ENCODE measurements at regions not wholly inside any gene's neighbourhood (a gene's known extent, or its start where the extent isn't known, plus 50 kb on each side); places are given as distances from the start of the nearest gene placed in this dataset.

DNA sequence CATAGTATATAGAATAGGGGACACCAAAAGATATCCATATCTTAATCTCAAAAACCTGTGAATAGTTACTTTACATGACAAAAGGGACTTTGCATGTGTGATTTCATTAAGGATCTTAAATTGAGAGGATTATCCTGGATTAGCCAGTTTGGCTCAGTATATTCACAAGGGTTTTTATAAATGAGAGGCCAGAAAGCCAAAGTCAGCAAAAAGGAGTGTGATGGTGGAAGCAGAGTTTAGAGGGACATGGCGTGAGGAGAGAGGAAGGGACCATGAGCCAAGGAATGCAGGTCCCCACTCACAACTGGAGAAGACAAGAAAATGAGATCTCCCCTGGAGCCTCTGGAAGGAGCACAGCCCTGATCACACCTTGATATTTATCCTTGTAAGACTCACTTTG lies 648.5 kb upstream of the LCORL start:
- no peaks in the 10 kb centered on the region for H3K27me3 ChIP-seq (replicated peaks; ENCODE audit: insufficient read depth, low read depth, low read length, poor library complexity)
- no peak for DNase-seq (ENCODE audit: low spot score)

DNA sequence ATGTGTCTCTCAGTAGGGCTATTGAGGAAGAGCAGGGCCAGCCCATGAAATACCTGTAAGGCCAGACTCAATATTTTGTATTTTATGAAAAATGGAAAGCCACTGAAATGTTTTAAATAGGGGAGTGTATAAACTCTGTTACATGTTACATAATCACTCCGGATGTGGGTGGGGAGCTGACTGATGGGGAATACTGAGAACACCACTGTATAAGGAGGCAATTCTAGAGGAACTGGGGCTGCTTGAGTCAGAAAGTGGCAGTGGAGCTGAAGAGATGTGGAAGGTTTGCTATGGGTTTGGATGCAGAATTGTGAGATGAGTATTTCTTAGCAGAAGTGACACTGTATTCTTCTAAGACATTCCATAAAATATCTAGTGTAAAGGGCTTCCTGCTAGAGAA lies 647.8 kb upstream of the LCORL start:
- Histone ChIP-seq H3K27ac (ENCODE audit: low read depth, low read length, poor library complexity, severe bottlenecking) (no peak overlapping the region), H3K4me3 (ENCODE audit: low read depth, low read length, poor library complexity, severe bottlenecking) (no peak overlapping the region), H3K4me1 (ENCODE audit: insufficient read depth, low read length, poor library complexity, severe bottlenecking) (no peaks in the 10 kb centered on the region), H3K9me3 (ENCODE audit: low read depth, low read length, poor library complexity, severe bottlenecking) (no peaks in the 10 kb centered on the region), H3K27me3 (replicated peaks; ENCODE audit: insufficient read depth, low read depth, low read length, poor library complexity) (no peaks in the 10 kb centered on the region), H3K36me3 (ENCODE audit: insufficient read depth, low read length, poor library complexity, severe bottlenecking) (no peaks in the 10 kb centered on the region)
- CTCF ChIA-PET = no interaction called here
- no peak for DNase-seq (ENCODE audit: low spot score)
- TF ChIP-seq EZH2 (IDR thresholded peaks at IDR 0.05; ENCODE audit: borderline replicate concordance, low read depth, low read length, poor library complexity, severe bottlenecking) = no peak
- TF ChIP-seq, protein P1, sequence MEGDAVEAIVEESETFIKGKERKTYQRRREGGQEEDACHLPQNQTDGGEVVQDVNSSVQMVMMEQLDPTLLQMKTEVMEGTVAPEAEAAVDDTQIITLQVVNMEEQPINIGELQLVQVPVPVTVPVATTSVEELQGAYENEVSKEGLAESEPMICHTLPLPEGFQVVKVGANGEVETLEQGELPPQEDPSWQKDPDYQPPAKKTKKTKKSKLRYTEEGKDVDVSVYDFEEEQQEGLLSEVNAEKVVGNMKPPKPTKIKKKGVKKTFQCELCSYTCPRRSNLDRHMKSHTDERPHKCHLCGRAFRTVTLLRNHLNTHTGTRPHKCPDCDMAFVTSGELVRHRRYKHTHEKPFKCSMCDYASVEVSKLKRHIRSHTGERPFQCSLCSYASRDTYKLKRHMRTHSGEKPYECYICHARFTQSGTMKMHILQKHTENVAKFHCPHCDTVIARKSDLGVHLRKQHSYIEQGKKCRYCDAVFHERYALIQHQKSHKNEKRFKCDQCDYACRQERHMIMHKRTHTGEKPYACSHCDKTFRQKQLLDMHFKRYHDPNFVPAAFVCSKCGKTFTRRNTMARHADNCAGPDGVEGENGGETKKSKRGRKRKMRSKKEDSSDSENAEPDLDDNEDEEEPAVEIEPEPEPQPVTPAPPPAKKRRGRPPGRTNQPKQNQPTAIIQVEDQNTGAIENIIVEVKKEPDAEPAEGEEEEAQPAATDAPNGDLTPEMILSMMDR (conservative IDR thresholded peaks at IDR 0.05; ENCODE audit: low read depth, low read length) = no peak
- POLR2A ChIA-PET (ENCODE audit: low non-redundant PET) = no interaction called here
- no TSS peak for BruUV-seq (replicated peaks)
- intact Hi-C loops (cut with micrococcal nuclease; ENCODE audit: unreplicated experiment) = no loop called here

More for the DNA sequence above, 648.5 kb upstream of the LCORL start:
- no peak for TF ChIP-seq EZH2 (IDR thresholded peaks at IDR 0.05; ENCODE audit: borderline replicate concordance, low read depth, low read length, poor library complexity, severe bottlenecking)
- TF ChIP-seq, protein P1 (conservative IDR thresholded peaks at IDR 0.05; ENCODE audit: low read depth, low read length) = no peak
- no peaks in the 10 kb centered on the region for H3K36me3 ChIP-seq (ENCODE audit: insufficient read depth, low read length, poor library complexity, severe bottlenecking)
- H3K27ac ChIP-seq (ENCODE audit: low read depth, low read length, poor library complexity, severe bottlenecking) = no peak overlapping the region
- no peaks in the 10 kb centered on the region for H3K4me1 ChIP-seq (ENCODE audit: insufficient read depth, low read length, poor library complexity, severe bottlenecking)
- CTCF ChIA-PET = no interaction called here
- POLR2A ChIA-PET (ENCODE audit: low non-redundant PET) = no interaction called here
- H3K9me3 ChIP-seq (ENCODE audit: low read depth, low read length, poor library complexity, severe bottlenecking) = no peaks in the 10 kb centered on the region
- no peak overlapping the region for H3K4me3 ChIP-seq (ENCODE audit: low read depth, low read length, poor library complexity, severe bottlenecking)
- intact Hi-C loops (cut with micrococcal nuclease; ENCODE audit: unreplicated experiment) = no loop called here
- no TSS peak for BruUV-seq (replicated peaks)

DNA sequence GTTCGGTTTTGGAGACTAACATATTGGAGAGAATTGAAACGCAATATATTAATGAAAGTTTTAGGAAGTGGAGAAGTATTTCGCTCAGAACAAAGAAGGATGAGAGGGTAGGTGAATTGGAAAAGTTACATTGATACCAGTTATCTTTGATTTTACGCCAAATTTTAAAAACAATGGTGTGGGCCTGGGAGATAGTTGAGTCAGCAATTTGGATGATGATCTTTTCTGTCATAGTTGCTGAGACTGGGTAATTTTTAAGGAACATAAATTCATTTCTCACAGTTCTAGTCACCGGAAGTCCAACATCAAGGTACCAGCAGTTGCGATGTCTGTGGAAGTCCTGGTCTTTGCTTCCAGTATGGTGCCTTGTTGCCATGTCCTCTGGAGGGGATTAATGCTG lies 644.8 kb upstream of the LCORL start:
- intact Hi-C loops (cut with micrococcal nuclease; ENCODE audit: unreplicated experiment) = no loop called here
- no peak for DNase-seq (ENCODE audit: low spot score)
- Histone ChIP-seq H3K4me3 (ENCODE audit: low read depth, low read length, poor library complexity, severe bottlenecking) (no peak overlapping the region), H3K27me3 (replicated peaks; ENCODE audit: insufficient read depth, low read depth, low read length, poor library complexity) (no peaks in the 10 kb centered on the region), H3K9me3 (ENCODE audit: low read depth, low read length, poor library complexity, severe bottlenecking) (no peaks in the 10 kb centered on the region), H3K4me1 (ENCODE audit: insufficient read depth, low read length, poor library complexity, severe bottlenecking) (no peaks in the 10 kb centered on the region), H3K27ac (ENCODE audit: low read depth, low read length, poor library complexity, severe bottlenecking) (no peak overlapping the region), H3K36me3 (ENCODE audit: insufficient read depth, low read length, poor library complexity, severe bottlenecking) (no peaks in the 10 kb centered on the region)
- no TSS peak for BruUV-seq (replicated peaks)
- ChIA-PET CTCF (no interaction called here), POLR2A (ENCODE audit: low non-redundant PET) (no interaction called here)
- no peak for TF ChIP-seq EZH2 (IDR thresholded peaks at IDR 0.05; ENCODE audit: borderline replicate concordance, low read depth, low read length, poor library complexity, severe bottlenecking)
- TF ChIP-seq, protein P1 (conservative IDR thresholded peaks at IDR 0.05; ENCODE audit: low read depth, low read length) = no peak
